CD4-positive, alpha-beta T cell (primary cell): ENCODE measurements at regions not wholly inside any gene's neighbourhood (a gene's known extent, or its start where the extent isn't known, plus 50 kb on each side); places are given as distances from the start of the nearest gene placed in this dataset.
"Not testable (repeated sequence)": the region's sequence is repeated elsewhere in the genome, so short reads cannot be mapped to it uniquely, and the experiment has no call there.

Experiments
- ATAC-seq: fragments of 200-7000 bp; cut with Tn5 transposase; one replicate; pipeline ENCODE4 v1.10.0; 2022; ENCODE audit warnings: mild to moderate bottlenecking; ENCODE audit not compliant: poor library complexity
- CTCF ChIA-PET: fragments of 350-600 bp; sonication (Branson Sonifier 250); formaldehyde crosslinking; loops from one replicate; lab custom pipeline; 2021; ENCODE audit warnings: antibody characterized with exemption, inconsistent platforms; lab: Charles Lee
- POLR2A ChIA-PET: fragments of 350-600 bp; sonication (Branson Sonifier 250); formaldehyde crosslinking; loops from one replicate; lab custom pipeline; 2021; ENCODE audit warnings: antibody characterized with exemption, inconsistent platforms; lab: Charles Lee
- DNase-seq, 14 experiments: peaks; one replicate each; pipeline ENCODE4 v3.0.0-alpha.2; 2013 to 2020; ENCODE audit warnings: mixed read lengths in 2 of 14
- H3K27ac ChIP-seq, 2 donors: one replicate each; pipeline versions ENCODE4 v1.5.1 to v1.7.0; 2013; ENCODE audit warnings: low read length in 2 of 2, low read depth in 1 of 2, mild to moderate bottlenecking in 1 of 2
- H3K27me3 ChIP-seq, 2 experiments: 1 replicate in 1 of 2; 2 replicates in 1 of 2; pipeline versions ENCODE4 v1.6.1 to v1.7.0; 2013; ENCODE audit warnings: low read length in 2 of 2, control low read depth in 1 of 2, mild to moderate bottlenecking in 1 of 2, moderate library complexity in 1 of 2; ENCODE audit not compliant: insufficient read depth in 2 of 2, control insufficient read depth in 1 of 2
- H3K36me3 ChIP-seq: one replicate; pipeline ENCODE4 v1.6.1; 2013; ENCODE audit warnings: low read length, control low read depth; ENCODE audit not compliant: insufficient read depth
- H3K4me1 ChIP-seq: one replicate; pipeline ENCODE4 v1.6.1; 2013; ENCODE audit warnings: low read length, control low read depth; ENCODE audit not compliant: insufficient read depth
- H3K4me3 ChIP-seq: one replicate; pipeline ENCODE4 v1.5.1; 2013; ENCODE audit warnings: mild to moderate bottlenecking, low read length, moderate library complexity
- H3K9me3 ChIP-seq, 2 experiments: 1 replicate in 1 of 2; 2 replicates in 1 of 2; pipeline versions ENCODE4 v1.6.1 to v1.7.0; 2013; ENCODE audit warnings: low read length in 2 of 2, mild to moderate bottlenecking in 2 of 2, control low read depth in 1 of 2, moderate library complexity in 1 of 2; ENCODE audit not compliant: control insufficient read depth in 1 of 2, insufficient read depth in 1 of 2
- H3K27ac Mint-ChIP-seq: one replicate; pipeline ENCODE4 v1.8.0; 2020; ENCODE audit warnings: mixed read lengths
- H3K27me3 Mint-ChIP-seq: one replicate; pipeline ENCODE4 v1.8.0; 2021; ENCODE audit warnings: mixed read lengths
- H3K36me3 Mint-ChIP-seq: one replicate; pipeline ENCODE4 v1.8.0; 2021; ENCODE audit warnings: low read depth, mixed read lengths
- H3K4me1 Mint-ChIP-seq: one replicate; pipeline ENCODE4 v1.8.0; 2021; ENCODE audit warnings: low read depth, mixed read lengths
- H3K4me3 Mint-ChIP-seq: one replicate; pipeline ENCODE4 v1.8.0; 2020; ENCODE audit warnings: mild to moderate bottlenecking, mixed read lengths
- H3K9me3 Mint-ChIP-seq: one replicate; pipeline ENCODE4 v1.8.0; 2020; ENCODE audit warnings: mixed read lengths
- intact Hi-C, 2 experiments: fragments of 100-400 bp; cut with DNase I in 1 of 2; cut with micrococcal nuclease in 1 of 2; formaldehyde crosslinking; loops; one replicate each; pipeline versions ENCODE4 v1.15.1 to v1.9.0; 2023 to 2025; cut with DNase I, micrococcal nuclease
- TF ChIP-seq, protein P1 (sequence below): fragments of 200-600 bp; IDR thresholded peaks from one replicate; pipeline ENCODE4 v1.8.0; 2022; ENCODE audit warnings: antibody characterized with exemption, mild to moderate bottlenecking

DNA sequence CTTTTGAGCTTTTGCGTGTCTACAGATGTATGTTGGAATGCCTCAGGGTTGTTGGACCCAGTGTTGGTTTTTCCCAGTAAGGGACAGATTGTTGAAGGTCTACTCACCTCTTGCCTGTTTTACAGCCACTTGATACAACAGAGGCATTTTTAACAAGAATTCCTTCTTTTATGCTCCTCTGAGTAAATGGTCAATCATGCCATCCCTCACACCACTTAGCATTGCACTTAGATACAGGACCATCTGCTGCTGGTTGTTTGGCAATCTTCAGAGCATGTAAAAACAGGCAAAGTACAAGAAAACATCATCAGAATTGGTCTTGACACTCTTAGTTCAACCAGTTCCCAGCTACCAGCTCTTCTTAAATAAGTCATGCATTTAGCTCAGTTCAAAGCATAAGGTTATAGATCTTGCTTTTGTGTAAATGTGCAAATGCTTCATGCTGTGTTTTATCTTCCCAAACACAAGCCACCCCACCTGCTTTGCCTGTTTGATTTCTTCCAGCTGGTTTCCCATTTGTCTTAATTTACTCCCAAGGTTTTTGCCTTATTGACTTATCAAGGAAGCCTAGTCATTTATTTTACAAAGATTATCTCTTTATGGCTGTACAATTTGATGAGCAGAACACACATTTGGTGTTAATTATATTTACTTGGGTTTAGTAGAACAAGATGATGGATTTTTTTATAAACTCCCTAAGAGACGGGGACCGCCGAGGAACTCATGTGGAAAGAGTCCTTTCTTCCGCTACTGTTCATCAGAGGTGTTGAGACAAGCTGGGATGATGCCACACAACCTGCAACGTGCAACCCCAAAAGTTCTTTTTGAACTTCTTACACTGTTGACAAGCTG is 136.6 kb downstream of the AHR start:
- Histone ChIP-seq H3K9me3 (peaks cover 0 to 7% of the 10 kb centered on the region in 2 experiments), H3K4me3 (no peak overlapping the region), H3K36me3 (no peaks in the 10 kb centered on the region), H3K27ac (no peak overlapping the region), H3K27me3 (no peaks in the 10 kb centered on the region), H3K4me1 (no peaks in the 10 kb centered on the region)
- TF ChIP-seq, protein P1, sequence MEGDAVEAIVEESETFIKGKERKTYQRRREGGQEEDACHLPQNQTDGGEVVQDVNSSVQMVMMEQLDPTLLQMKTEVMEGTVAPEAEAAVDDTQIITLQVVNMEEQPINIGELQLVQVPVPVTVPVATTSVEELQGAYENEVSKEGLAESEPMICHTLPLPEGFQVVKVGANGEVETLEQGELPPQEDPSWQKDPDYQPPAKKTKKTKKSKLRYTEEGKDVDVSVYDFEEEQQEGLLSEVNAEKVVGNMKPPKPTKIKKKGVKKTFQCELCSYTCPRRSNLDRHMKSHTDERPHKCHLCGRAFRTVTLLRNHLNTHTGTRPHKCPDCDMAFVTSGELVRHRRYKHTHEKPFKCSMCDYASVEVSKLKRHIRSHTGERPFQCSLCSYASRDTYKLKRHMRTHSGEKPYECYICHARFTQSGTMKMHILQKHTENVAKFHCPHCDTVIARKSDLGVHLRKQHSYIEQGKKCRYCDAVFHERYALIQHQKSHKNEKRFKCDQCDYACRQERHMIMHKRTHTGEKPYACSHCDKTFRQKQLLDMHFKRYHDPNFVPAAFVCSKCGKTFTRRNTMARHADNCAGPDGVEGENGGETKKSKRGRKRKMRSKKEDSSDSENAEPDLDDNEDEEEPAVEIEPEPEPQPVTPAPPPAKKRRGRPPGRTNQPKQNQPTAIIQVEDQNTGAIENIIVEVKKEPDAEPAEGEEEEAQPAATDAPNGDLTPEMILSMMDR = no peak
- H3K36me3 Mint-ChIP-seq = no peaks in the 10 kb centered on the region
- ATAC-seq = no peak
- no peak for DNase-seq
- no peaks in the 10 kb centered on the region for H3K4me1 Mint-ChIP-seq
- no peak overlapping the region for H3K4me3 Mint-ChIP-seq
- peaks cover 5% of the 10 kb centered on the region for H3K27me3 Mint-ChIP-seq
- no peak overlapping the region for H3K27ac Mint-ChIP-seq
- ChIA-PET CTCF (interaction anchor here (1.0 kb wide), 1 partner anchor 29 kb away, joined by 3 read pairs; no protein-coding TSS in a partner anchor), POLR2A (interaction anchor here (1.0 kb wide), 1 partner anchor 10 kb away, joined by 3 read pairs; no protein-coding TSS in a partner anchor)
- intact Hi-C loops = no loop called here
- no peaks in the 10 kb centered on the region for H3K9me3 Mint-ChIP-seq

DNA sequence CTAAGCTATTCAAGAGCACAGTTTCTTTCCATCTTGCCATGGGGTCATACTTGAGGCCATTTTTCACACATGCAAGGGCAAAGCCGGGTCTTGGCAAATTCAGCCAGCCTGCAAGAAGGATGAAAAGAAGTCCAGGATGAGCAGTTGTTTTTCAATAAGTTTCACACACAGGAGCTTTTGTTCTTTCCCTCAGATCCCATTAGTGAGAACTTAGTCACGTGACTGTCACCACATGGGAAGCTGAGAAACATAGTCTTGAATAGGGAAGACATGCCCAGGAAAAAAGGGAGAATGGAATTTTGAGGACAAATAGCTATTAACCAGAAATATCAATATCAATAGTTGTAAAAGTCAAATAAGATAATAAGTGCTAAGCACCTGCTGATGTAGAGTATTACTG is 137.7 kb downstream of the AHR start:
- Mint-ChIP-seq H3K27me3 (peaks cover 5% of the 10 kb centered on the region), H3K4me3 (no peak overlapping the region), H3K27ac (no peak overlapping the region), H3K4me1 (peaks cover 1% of the 10 kb centered on the region), H3K36me3 (no peaks in the 10 kb centered on the region), H3K9me3 (peaks cover 3% of the 10 kb centered on the region)
- ChIA-PET POLR2A (interaction anchor here (1.0 kb wide), 1 partner anchor 9 kb away, joined by 3 read pairs; no protein-coding TSS in a partner anchor), CTCF (no interaction called here)
- H3K27ac ChIP-seq = no peak overlapping the region
- H3K4me3 ChIP-seq = no peak overlapping the region
- H3K36me3 ChIP-seq = no peaks in the 10 kb centered on the region
- TF ChIP-seq, protein P1 = no peak
- DNase-seq (no peak), ATAC-seq (no peak)
- H3K27me3 ChIP-seq = no peaks in the 10 kb centered on the region
- H3K4me1 ChIP-seq = no peaks in the 10 kb centered on the region
- intact Hi-C loops = no loop called here
- peaks cover 5 to 9% of the 10 kb centered on the region in 2 experiments for H3K9me3 ChIP-seq

DNA sequence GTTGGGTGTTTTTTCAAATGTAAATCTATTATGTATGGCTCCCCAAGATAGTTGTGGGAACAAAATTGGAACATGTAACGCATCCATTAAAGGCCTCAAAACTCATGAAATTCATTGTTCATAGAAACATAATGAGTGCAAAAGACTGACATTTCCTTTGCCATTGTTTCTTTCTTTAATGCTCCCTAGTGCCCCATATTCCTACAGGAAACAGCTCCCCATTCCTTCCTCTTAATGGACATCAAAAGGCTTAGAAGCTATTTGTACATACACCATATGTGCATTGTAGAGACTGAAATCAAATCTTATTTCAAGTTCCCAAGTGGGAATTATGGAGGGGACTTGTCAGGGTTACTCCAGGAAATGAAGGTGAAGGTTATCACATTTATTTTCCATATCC is 139.1 kb downstream of the AHR start:
- no peak overlapping the region for H3K27ac ChIP-seq
- H3K36me3 ChIP-seq = no peaks in the 10 kb centered on the region
- Mint-ChIP-seq H3K27me3 (peaks cover 5% of the 10 kb centered on the region), H3K4me3 (no peak overlapping the region), H3K9me3 (peaks cover 3% of the 10 kb centered on the region), H3K27ac (no peak overlapping the region), H3K4me1 (peaks cover 4% of the 10 kb centered on the region), H3K36me3 (no peaks in the 10 kb centered on the region)
- ChIA-PET CTCF (no interaction called here), POLR2A (no interaction called here)
- intact Hi-C loops = no loop called here
- TF ChIP-seq, protein P1 = no peak
- H3K4me3 ChIP-seq = no peak overlapping the region
- H3K9me3 ChIP-seq = peaks cover 5 to 9% of the 10 kb centered on the region in 2 experiments
- H3K4me1 ChIP-seq = no peaks in the 10 kb centered on the region
- no peaks in the 10 kb centered on the region for H3K27me3 ChIP-seq
- DNase-seq (no peak), ATAC-seq (no peak)

DNA sequence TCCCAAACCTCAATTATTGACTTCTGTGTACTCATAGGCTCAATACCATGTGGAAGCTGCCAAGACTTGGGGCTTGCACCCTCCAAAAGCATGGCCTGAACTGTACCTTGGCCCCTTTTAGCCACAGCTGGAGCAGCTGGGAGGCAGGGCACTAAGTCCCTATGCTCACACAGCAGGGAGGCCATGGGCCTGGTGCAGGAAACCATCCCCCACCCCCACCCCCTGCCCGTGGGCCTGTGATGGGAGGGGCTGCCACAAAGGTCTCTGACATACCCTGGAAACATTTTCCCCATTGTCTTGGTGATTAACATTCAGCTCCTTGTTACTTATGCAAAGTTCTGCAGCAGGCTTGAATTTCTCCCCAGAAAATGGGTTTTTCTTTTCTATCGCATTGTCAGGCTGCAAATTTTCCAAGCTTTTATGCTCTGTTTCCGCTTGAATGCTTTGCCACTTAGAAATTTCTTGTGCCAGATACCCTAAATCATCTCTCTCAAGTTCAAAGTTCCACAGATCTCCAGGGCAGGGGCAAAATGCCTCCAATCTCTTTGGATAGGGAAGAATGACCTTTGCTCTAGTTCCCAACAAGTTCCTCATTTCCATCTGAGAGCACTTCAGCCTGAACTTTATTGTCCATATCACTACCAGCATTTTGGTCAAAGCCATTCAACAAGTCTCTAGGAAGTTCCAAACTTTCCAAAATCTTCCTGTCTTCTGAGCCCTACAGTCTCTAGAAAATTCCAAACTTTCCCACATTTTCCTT is 141.8 kb downstream of the AHR start:
- H3K4me1 Mint-ChIP-seq, DNase-seq, intact Hi-C loops, H3K4me3 ChIP-seq, H3K36me3 ChIP-seq, ATAC-seq, H3K27me3 Mint-ChIP-seq, H3K9me3 ChIP-seq, H3K9me3 Mint-ChIP-seq, H3K27me3 ChIP-seq, H3K4me1 ChIP-seq, CTCF ChIA-PET, H3K36me3 Mint-ChIP-seq, H3K27ac ChIP-seq, H3K4me3 Mint-ChIP-seq, POLR2A ChIA-PET, H3K27ac Mint-ChIP-seq: not testable (repeated sequence)
